Vagina (tissue), 2 donors: ENCODE measurements at regions not wholly inside any gene's neighbourhood (a gene's known extent, or its start where the extent isn't known, plus 50 kb on each side); places are given as distances from the start of the nearest gene placed in this dataset.

Experiments used
- CTCF ChIP-seq, 3 experiments: fragments of 450-650 bp in 2 of 3; fragments of 200-600 bp in 1 of 3; sonication (generic) in 1 of 3; IDR thresholded peaks; one replicate each; pipeline ENCODE4 v1.5.1; 2017 to 2019; ENCODE audit warnings: antibody characterized with exemption in 3 of 3, mild to moderate bottlenecking in 2 of 3, moderate library complexity in 2 of 3
- POLR2A ChIP-seq, 2 donors: fragments of 450-650 bp; IDR thresholded peaks; one replicate each; pipeline ENCODE4 v1.6.1; 2017; ENCODE audit warnings: antibody characterized with exemption in 2 of 2, mild to moderate bottlenecking in 2 of 2, moderate library complexity in 2 of 2
- POLR2AphosphoS5 ChIP-seq, 2 donors: sonication (generic); formaldehyde crosslinking; IDR thresholded peaks; one replicate each; pipeline ENCODE4 v1.9.0; 2017; ENCODE audit warnings: antibody characterized with exemption in 2 of 2, mild to moderate bottlenecking in 2 of 2, low read depth in 1 of 2; ENCODE audit not compliant: insufficient read depth in 1 of 2

DNA sequence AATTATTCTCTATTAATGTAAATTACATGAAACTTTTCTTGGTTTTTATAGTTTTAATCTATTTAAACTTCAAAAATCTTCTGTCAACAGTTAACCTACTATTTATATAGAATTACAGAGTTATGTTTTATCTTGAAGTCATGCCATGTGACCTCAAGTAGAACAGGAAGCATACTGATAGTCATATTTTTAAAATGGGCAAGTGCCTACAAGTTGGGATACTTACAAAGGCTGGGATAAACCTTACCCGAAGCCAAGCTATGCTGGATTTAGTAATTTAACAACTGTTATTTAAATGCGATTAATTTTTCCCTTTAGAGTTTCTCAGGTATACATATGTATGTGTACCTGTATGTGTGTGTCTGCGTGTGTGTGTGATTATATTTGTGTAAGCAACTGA lies 266.9 kb downstream of the RASSF9 start:
- TF ChIP-seq CTCF (IDR thresholded peaks at IDR 0.05) (no peak), POLR2AphosphoS5 (IDR thresholded peaks at IDR 0.05; ENCODE audit: insufficient read depth in 1 of 2, low read depth in 1 of 2) (no peak), POLR2A (IDR thresholded peaks at IDR 0.05) (no peak)
